ENCODE measurements at regions not wholly inside any gene's neighbourhood (a gene's known extent, or its start where the extent isn't known, plus 50 kb on each side); places are given as distances from the start of the nearest gene placed in this dataset.
"Not testable (repeated sequence)": the region's sequence is repeated elsewhere in the genome, so short reads cannot be mapped to it uniquely, and the experiment has no call there.

DNA sequence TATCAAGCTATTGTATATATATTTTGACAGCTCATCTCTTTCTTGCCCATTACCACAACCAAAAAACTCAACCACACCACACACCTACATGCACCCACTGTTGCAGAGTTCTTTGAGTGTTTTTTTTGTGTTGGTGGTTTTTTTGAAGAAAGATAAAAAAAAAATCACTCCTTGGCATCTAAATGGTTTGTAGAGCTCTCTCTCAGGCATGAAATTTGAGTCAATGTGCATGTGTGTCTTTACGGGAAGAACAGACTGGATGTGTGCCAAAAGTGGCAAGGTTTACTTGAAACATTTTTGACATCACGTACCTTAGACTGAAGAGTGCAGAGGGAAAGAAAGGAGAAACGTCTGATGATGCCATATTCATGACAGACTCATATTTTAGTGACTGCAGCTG lies 154.2 kb downstream of the FHIP1A start:
- DNase-seq, result no peak

GRCh38 chr4:151564321-151564720 lies 155.3 kb downstream of the FHIP1A start:
- DNase-seq, result no peak

GRCh38 chr4:151565583-151565982 lies 156.6 kb downstream of the FHIP1A start:
- no peak for DNase-seq

GRCh38 chr4:151566053-151566452 lies 157.1 kb downstream of the FHIP1A start:
- no peak for DNase-seq

GRCh38 chr4:151567056-151567455 lies 158.1 kb downstream of the FHIP1A start:
- DNase-seq, result no peak

DNA sequence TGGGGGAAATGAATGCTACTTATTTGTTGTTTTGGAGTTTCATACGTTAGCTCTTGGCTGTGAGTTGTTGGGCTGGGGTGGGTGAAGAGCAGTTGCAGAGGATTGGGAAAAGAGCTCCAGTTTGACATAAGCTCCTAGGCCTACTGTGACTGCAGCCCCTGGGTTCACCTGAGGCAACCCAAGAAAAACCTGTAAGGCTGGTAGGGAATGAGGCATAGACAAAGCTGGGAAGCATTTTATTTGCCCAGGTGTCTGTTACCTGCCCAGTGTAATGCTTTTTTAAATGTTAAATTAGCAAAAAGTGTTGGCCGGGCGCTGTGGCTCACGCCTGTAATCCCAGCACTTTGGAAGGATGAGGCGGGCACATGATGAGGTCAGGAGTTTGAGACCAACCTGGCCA lies 160.0 kb downstream of the FHIP1A start:
- DNase-seq, result no peak

DNA sequence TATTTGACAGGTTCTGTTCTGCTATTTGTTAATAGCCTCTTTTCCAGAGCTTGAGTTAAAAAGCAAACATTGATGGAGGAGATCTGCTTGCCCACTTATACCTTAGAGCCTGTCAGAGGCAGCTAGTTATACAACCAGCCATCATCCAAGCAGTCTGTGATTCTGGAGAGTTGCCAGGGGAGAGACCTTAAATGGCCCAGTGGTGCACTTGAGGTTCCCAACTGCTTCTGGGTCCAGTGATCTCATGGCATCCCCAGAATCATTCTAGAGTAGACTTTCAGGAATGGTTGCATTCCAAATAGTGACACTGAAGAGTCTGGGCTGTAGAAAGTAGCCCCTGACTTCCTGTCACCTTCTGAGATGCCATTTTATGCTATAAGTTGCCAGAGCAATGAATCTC lies 160.7 kb downstream of the FHIP1A start:
- DNase-seq, result no peak

- no peak for DNase-seq
These were observed 164.5 kb downstream of the FHIP1A start for GRCh38 chr4:151573474-151573873.

GRCh38 chr4:151573945-151574344 lies 165.0 kb downstream of the FHIP1A start:
- DNase-seq, result no peak

- no peak for DNase-seq
These were observed 166.0 kb downstream of the FHIP1A start for GRCh38 chr4:151574968-151575367.

- DNase-seq, result no peak
These were observed 166.7 kb downstream of the FHIP1A start for GRCh38 chr4:151575646-151576045.

DNA sequence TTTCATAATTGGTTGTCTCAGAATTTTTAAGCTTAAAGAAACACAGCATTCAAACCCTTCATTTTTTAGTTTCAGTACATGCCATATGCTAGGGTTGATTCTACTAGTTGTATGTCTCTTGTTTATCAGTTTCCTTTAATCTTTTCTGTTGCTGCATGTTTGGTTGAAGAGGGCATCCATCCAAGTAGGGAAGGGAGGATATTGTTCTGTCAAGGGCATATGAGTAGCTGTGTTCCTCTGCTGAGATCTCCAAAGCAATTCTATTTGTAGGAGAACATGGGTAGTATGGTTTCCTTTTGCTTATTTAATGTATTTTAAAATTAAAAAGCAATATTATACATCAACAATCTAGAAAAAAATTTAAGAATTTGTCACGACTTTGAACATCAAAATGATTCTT lies 167.7 kb downstream of the FHIP1A start:
- no peak for DNase-seq

- no peak for DNase-seq
These were observed 172.6 kb downstream of the FHIP1A start for GRCh38 chr4:151581570-151581969.

GRCh38 chr4:151582098-151582497 lies 173.1 kb downstream of the FHIP1A start:
- no peak for DNase-seq

GRCh38 chr4:151583157-151583914 lies 174.4 kb downstream of the FHIP1A start:
- no peak for DNase-seq

- no peak for DNase-seq
These were observed 175.1 kb downstream of the FHIP1A start for GRCh38 chr4:151584101-151584500.

DNA sequence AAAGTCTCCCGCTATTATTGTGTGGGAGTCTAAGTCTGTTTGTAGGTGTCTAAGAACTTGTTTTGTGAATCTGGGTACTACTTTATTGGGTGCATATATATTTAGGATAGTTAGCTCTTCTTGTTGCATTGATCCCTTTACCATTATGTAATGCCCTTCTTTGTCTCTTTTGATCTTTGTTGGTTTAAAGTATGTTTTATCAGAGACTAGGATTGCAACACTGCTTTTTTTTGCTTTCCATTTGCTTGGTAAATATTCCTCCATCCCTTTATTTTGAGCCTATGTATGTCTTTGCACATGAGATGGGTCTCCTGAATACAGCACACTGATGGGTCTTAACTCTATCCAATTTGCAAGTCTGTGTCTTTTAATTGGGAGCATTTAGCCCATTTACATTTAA lies 165.2 kb downstream of the GATB start:
- not testable (repeated sequence) for DNase-seq

- not testable (repeated sequence) for DNase-seq
These were observed 163.1 kb downstream of the GATB start for GRCh38 chr4:151597691-151598090.

DNA sequence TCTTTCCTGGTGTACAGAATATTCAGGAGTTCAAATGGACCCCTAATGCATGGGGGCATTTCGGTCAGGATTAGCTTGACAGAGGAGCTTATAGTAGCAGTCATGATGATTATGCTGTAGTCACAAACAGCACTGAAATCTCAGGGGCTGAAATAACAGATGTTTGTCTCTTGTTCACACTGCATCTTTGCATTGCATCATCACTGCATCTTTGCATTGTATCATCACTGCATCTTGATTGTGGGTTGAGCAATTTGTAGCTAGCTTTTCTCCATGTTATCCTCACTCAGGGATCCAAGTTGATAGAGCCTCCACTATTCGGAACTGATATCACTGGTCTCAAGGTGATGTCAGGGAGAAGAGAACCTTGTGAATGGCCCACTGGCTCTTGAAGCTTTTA lies 160.9 kb downstream of the GATB start:
- no peak for DNase-seq

GRCh38 chr4:151600432-151600831 lies 160.4 kb downstream of the GATB start:
- DNase-seq, result no peak

GRCh38 chr4:151603377-151603776 lies 157.4 kb downstream of the GATB start:
- DNase-seq, result no peak

GRCh38 chr4:151604238-151604637 lies 156.6 kb downstream of the GATB start:
- no peak for DNase-seq

DNA sequence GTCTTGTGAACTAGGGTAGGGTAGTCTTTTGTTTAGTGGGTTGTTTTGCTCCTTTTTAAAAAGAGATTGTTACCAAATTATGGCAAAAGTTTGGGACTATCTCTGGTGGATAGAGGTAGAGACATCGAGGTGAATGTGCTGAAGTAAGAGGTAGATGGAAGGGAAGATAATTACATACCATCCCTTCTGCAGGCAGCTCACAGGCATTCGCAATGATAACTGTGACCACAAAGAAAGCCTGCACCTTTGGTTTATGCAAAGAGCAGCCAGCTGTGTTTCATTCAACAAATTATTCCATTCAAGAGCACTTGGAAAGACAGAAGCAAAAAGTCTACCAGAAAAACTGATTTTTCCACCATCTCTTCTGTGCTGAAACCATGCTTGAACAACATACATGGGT lies 155.6 kb downstream of the GATB start:
- no peak for DNase-seq

GRCh38 chr4:151606061-151606460 lies 154.7 kb downstream of the GATB start:
- no peak for DNase-seq

- DNase-seq, result no peak
These were observed 150.6 kb downstream of the GATB start for GRCh38 chr4:151610229-151610628.

Measured in skin of body (tissue), 1 donor.